Activated CD8-positive, alpha-beta memory T cell treated with anti-CD3 and anti-CD28 coated beads for 4 hours (primary cell): ENCODE measurements at regions not wholly inside any gene's neighbourhood (a gene's known extent, or its start where the extent isn't known, plus 50 kb on each side); places are given as distances from the start of the nearest gene placed in this dataset.
"Not testable (repeated sequence)": the region's sequence is repeated elsewhere in the genome, so short reads cannot be mapped to it uniquely, and the experiment has no call there.

ENCODE experiments used
- DNase-seq, 2 donors: peaks; one replicate each; pipeline ENCODE4 v3.0.0-alpha.2; 2020; ENCODE audit warnings: low read depth in 2 of 2

DNA sequence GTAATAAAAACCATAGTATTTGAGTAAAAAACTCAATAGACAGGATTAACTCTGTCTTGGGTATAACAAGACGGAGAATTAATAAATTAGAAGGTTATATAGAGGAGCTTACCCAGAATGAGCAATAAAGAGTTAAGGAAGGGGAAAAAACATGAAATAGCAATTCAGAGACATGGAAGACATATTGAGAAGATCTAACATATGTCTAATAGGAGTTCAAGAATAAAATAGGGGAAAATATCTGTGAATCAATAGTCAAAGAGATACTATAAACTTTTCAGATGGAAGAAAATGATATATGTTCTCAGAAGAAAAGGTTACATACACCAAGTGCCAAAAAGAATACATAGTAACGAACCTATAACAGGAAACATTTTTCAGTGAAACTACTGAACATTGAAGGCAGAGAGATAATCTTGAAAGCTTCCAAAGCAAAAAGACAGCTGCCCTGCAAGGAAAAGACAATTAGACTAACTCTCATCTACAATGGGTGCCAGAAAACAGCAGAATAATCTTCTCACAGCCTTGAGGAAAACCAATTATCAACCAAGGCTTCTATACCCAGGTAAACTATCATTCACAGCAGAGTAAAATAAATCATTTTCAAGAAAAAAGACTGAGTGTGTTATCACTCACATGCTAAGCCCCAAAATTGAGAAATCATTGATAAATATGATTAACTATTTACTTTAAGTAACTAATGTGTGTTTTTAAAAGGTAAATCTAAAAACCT, 106.0 kb downstream of the ENC1 start:
- DNase-seq = no peak

DNA sequence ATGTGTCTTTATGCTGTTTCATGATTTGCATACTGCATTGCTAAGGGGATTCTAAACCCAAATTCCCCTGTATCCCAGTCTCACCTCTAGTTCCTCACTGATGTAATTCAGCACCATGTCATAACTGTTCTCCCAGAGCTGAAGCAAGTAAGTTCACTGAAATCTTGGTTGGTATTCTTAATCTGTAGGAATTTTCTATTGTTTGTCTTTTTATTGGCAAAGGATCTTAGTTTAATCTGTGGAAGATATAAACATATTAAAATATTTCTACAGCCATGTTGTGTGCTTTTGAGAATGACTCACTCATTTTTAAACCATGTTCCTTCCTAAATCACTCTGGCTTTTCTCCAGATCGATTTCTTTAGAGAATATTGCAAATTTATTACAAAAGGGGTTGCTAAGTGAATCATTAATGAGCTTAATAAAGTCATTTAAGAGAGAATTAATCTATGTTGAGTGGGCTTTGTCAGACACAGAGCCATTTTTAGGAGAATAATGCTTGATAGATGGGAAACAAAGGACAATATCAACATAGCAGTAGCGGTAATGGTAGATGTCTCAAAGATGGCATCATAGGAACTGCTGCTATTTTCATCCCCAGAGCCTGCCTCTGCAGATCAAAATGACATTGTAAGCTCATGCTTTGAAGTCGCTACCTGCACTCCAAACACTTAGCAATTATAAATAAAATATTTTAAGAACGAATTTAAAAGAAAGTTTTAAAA, 110.0 kb downstream of the ENC1 start:
- DNase-seq = no peak

DNA sequence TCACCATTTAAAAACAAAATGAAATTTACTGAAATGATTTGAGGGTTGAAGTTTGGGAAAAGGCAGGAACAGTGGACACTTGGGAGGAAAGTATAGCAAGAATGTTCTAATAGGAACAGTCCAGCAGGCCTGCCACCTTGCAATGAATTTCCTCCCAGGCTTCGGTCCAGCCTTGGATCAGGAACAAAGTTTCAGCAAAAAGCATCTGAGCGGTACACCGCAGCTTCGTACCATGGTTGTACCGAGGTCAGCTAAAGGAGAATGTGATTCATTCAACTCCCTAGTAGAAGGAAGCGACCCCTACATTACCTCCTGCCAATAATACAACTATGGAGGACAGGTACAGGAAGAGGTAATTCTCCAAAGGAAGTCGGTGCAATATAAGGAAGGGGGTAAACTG, 111.4 kb downstream of the ENC1 start:
- DNase-seq = no peak

DNA sequence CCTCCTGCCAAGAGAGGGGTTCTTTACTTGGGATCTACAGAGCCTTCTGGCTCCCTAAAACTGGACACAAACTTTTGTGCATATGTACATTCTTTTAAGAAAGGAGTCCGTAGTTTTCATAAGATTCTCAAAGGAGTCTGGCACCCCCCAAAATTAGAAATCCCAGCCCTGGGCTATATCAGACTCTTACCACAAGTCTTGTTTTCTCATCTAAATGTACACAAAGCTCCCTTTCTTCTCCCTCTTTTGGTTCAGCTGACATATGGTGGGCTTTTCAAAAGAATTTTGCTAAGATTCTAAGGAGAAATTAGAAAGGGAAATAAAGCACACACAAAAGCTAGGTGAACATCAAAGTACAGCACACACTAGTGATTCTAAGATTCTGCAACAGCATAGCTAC, 114.4 kb downstream of the ENC1 start:
- no peak for DNase-seq

DNA sequence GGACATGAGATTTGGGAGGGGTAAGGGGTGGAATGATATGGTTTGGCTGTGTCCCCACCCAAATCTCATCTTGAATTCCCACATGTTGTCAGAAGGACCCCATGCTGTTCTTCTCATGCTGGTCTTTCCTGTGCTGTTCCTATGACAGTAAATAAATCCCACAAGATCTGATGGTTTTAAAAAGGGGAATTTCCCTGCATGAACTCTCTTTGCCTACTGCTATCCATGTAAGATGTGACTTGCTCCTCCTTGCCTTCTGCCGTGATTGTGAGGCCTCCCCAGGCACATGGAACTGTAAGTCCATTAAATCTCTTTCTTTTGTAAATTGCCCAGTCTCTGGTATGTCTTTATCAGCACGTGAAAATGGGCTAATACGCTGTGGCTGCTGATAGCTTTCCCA, 115.8 kb downstream of the ENC1 start:
- DNase-seq = not testable (repeated sequence)

DNA sequence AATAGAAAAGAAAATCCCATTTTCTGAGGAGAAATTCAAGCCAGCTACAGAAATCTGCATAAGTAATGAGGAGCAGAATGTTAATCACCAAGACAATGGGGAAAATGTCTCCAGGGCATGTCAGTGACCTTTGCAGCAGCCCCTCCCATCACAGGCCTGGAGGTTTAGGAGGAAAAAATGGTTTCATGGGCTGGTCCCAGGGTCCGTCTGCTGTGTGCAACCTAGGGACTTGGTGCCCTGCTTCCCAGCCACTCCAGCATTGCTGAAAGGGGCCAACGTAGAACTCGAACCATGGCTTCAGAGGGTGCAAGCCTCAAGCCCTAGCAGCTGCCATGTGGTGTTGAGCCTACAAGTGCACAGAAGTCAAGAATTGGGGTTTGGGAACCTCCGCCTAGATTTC, 116.8 kb downstream of the ENC1 start:
- not testable (repeated sequence) for DNase-seq

DNA sequence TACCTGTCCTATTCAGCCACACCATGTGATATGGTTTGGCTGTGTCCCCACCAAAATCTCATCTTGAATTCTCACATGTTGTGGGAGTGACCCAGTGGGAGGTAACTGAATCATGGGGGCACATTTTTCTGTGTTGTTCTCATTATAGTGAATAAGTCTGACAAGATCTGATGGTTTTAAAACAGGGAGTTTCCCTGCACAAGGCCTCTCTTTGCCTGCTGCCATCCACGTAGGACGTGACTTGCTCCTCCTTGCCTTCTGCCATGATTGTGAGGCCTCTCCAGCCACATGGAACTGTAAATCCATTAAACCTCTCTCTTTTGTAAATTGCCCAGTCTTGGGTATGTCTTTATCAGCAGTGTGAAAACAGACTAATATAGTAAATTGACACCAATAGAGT, 117.7 kb downstream of the ENC1 start:
- not testable (repeated sequence) for DNase-seq

DNA sequence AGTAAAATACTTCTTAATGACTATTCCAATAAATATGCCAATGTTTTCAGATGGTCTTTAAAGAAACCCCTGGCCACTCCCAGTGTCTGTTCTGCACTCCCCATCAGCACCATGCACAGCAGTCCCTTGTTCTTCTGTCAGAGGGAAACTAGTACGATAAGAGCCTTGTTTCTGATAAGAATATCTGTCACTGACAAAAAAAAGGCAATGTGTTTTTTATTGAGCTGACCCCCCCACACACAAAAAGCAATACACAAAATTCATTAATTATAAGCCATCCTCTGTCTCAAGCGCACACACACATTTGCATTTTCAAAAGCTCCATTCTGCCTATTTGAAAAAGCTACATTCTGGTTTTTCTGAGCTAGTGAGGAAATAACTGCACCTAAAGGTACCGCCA, 119.1 kb downstream of the ENC1 start:
- DNase-seq = no peak

DNA sequence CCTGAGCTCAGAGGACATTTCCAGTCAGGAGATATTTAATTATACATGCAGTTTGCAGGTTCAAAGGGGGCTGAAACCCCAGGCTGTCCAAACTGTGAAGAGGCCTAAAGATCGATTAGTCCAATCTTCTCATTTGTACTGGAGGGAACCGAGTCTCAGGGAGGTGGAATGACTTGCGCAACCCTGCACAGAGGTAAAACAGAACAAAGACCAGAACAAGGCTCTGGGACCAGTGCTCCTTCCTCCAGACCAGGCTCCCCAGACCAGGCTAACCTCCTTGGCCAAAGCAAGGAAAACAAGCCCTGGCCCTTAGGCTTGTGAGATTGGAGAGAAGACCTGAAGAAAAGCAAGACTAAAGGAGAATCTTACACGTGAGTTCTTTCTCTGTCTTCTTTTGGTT, 120.8 kb downstream of the ENC1 start:
- DNase-seq = no peak

DNA sequence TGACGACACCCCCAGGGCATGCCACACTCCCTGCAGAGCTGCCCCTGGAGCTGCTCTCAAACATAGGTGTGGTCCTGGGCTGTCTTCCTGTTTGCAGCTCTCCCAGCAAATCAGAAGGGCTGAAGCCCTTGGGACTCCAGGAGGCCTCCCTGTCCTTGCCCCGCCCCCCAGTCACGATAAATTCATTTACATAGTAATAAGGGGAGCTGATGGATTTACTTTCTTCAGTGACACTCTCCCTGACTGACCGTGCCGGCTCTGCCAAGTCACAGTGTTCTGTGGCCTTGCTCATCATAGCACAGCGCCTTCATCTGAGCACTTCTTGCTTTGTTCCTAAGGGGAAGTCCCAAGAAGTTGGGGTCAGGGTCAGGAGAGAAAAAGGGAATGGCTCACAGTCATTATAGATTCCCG, 121.4 kb downstream of the ENC1 start:
- no peak for DNase-seq

DNA sequence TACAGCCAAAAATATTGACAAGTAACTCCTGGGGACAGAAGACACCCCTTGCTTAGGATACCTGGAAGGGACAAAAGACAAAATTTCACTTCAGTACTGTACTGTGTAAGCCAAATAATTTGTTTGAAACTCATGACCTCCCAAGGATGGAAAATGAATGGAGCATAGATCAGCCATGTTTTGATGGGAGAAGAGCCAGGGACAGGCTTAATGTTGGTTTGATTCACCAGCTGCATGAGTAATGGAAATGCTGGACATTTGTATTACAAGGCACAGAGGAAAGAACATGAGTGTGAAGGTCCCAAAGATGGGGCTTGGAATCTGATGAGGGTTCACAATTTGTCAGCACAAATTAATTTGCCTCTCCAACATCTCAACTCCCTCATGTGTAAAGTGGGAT, 122.8 kb downstream of the ENC1 start:
- no peak for DNase-seq

DNA sequence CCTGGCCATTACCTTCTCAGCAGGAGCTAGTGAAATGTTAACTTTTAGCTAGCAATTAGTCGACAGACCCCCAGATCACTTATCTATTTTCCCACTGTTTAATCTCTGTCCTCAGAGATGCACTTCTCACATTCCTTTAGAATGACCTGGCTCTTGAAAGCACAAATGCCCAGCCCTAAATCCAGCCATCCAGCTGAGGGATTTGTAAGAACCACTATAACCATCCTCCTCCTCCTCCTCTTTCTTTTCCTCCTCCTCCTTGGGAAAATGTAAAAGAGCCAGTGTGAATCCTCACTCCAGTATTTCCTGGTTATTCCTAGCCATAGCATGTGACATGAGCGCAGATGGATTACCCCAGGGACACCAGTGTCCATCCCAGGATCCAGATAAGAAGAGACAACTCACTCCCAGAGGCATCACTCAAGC, 124.3 kb downstream of the ENC1 start:
- no peak for DNase-seq

DNA sequence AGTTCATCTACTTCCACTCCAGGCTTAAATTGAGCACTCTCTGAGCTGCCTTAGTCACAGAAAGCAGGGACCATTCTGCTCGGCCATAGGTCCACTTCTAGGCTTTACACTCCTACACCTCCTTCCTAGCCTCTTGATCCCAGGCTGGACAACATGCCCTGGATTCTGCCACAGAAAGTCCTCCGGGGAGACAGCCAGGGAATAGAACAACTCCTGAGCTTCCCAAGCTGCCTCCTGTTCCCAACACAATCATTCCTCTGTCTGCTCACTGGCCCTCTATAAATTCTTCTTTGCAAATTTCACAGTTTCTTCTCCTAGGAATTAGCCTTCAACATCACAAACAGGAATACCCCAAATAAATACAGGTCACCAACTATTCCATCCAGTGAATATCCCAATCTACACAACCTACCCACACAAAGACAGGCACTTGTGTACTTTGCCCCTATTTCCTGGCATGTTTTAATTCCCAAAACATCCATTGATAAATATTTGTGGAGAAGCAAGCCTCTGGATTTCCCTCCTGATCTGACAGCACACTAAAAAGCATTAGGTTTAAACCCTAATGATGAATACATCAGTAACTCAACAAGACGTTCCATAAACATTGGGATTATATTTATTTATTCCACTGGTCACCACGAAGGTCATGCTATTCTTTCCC, 125.5 kb downstream of the ENC1 start:
- DNase-seq = no peak

DNA sequence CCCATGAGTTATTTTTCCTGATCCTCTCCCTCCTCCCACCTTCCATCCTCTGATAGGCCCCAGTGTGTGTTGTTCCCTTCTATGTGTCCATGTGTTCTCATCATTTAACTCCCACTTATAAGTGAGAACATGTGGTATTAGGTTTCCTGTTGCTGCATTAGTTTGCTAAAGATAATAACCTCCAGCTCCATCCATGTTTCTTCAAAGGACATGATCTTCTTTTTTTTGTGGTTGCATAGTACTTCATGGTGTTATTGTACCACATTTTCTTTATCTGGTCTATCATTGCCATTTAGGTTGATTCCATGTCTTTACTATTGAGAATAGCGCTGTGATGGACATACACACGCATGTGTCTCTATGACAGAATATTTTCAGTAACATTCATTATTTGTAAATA, 128.8 kb downstream of the ENC1 start:
- DNase-seq = not testable (repeated sequence)

DNA sequence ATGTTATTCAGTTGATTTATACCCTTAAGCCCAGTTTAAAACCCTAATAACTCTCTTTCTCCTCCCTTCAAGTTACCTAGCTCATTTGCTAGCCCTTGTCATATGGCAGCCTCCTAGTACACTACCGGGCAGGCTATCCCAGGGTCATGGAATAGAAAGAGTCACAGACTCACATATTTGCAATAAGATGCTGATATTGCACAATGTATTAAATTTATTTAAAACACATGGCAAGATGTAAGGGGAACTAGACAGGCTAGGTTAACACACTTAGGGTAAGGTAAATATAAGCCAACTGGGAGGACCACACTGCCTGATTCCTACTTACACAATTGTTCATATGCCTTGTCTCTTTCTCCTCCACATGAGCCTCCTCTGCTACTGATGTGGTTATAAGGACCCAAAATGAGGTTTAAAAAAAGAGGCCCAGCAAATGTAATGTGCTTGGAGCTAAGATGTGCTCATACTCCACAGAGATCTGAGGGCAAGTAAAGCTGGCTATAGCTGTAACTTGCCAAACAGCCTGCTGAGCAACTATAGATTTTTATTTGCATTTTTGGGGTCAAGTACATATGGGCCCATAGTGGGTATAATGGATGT, 130.0 kb downstream of the ENC1 start:
- no peak for DNase-seq

DNA sequence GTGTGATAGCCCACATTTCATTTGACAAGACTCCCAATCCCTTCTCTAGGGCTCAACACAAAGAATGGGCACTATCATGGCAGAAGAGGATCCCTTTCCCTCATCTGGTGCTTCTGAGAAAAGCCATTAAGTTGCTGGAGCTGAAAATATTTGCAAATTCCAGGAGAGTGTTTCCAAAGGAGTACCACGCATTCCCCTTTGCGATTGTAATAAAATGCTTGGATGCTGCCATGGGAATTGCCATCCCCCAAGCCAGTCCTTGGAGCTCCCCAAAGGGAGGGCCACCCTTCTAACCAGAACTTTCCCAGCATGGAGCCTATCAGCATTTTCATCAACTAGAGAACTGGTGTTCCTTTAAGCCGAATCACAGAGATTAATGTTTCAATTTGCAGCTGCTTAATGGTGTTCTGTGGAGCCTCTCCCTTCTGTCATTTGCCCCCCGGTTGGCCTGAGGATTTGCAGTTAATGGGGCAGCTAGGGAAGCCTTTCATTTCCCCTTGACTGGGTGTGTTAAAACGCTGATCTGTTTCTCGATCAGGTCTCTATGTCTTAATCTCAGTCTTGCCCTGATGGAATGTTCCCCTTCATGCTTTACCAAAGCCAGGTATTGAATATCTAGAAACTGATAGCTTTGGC, 133.0 kb downstream of the ENC1 start:
- DNase-seq = no peak

DNA sequence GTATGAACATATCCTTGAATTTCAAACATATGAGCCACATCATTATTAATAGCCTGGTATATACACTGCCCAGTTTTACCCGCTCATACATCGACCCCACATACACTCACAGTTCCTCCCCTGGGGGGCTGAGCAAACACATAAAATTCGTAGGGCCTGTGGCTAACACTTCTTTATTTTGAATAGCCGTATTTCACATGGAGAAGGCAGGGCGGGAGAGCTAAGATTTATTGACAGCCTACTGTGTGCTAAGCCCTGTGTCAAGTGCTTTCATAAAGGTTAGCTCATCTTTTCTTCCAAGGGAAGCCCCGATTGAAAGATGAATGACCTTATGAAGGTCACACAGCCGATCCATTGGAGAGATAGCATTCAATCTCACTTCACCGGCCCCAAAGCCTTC, 134.4 kb downstream of the ENC1 start:
- DNase-seq = no peak

DNA sequence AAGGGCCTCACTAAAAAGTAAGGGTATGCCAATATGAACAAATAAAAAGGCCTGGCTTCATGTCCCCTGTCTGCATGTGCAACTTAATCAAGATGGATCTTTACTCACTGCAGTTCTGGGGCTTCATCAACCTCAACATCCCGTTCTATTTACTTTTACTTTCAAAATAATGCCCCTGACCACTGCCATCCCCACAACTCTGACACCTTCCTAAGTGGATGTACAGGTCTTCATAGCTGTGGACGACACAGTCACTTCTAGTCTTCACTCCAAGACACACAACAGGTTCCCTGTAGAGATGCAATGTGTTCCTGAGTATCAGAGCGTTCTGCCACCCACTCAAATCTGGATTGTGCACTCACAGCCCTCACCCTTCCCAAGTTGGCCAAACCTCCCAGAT, 136.1 kb downstream of the ENC1 start:
- DNase-seq = no peak

DNA sequence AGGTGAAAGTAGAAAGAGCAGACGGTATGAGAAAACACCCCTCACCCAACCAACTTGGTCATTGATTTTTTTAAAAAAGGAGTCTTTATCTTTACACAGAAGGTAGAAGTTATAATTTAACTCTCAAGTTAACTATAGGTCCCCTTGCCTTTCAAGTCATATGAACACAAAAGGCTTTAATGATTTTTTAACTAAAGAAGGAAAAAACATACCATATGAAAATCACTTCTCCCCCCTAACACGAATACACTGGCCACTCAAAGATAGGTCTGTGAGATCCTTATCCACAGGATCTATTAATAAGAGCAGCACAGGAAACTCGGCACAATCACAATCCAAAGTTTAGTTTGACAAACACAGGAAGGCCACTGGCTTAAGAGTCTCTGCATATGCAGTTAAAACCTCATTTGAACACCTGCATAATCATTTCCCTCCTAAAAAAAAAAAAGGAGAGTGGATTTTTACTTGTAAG, 138.0 kb downstream of the ENC1 start:
- no peak for DNase-seq

DNA sequence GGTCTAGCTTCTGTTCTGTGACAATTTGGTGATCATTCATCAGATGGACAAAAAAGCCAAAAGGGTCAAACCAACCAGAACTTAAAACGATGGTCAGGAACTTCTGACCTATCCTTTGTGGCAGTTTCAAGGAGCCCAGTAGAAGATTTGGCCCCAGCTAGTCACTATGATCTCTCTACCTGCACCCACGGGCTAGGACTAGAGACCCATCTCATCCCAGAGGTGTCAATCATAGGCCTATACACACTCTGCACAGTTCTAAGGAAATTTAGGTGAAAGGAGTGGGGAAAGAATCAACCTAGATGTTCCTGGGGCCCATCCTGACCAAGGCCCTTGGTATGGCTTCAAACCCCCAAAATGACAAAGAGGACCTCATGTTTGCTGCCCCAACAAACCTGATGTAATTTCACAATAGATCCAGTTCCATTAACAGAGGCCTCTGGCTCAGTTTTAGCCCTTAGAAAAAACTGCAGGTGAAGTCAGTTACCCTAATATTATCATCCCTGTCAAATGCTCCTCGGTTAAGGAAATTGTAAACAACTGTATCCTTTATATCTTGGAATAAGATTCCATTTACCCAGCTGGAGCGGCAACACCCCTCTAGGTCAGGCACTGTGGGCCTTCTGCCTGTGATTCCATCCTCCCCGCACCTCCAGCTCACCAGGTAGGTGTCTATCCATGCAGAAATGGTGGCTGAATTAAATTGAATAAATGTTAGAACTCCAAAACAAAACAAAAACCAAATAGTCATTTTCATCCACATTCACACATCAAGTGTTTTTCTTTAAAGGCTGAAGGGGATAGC, 138.7 kb downstream of the ENC1 start:
- DNase-seq = no peak
